PC-9 (cell line): ENCODE measurements at regions not wholly inside any gene's neighbourhood (a gene's known extent, or its start where the extent isn't known, plus 50 kb on each side); places are given as distances from the start of the nearest gene placed in this dataset.

Experiments
- CTCF ChIP-seq: fragments of 200-600 bp; sonication (generic); conservative IDR thresholded peaks from 2 replicates; pipeline ENCODE4 v1.6.1; 2017; ENCODE audit warnings: mixed run types, antibody characterized with exemption, mild to moderate bottlenecking, moderate library complexity
- EZH2 ChIP-seq: fragments of 200-600 bp; sonication (generic); IDR thresholded peaks from 2 replicates; pipeline ENCODE4 v1.8.0; 2017; ENCODE audit warnings: antibody characterized with exemption, low read depth

GRCh38 chr4:81369886-81370285, 101.8 kb downstream of the RASGEF1B start:
- TF ChIP-seq CTCF (no peak), EZH2 (no peak)
